PC-9 (cell line): ENCODE measurements at regions not wholly inside any gene's neighbourhood (a gene's known extent, or its start where the extent isn't known, plus 50 kb on each side); places are given as distances from the start of the nearest gene placed in this dataset.

ENCODE experiments used
- BruUV-seq: library from RNA; stranded (reverse); fragments of 400-500 nt; replicated peaks from 2 replicates; lab custom pipeline; 2021; lab: Mats Ljungman, UMichigan
- CTCF ChIA-PET: fragments of 300-600 bp; sonication (Branson Sonifier 250); formaldehyde crosslinking; loops from one replicate; lab custom pipeline; 2022; ENCODE audit warnings: antibody characterized with exemption; lab: Charles Lee
- POLR2A ChIA-PET: fragments of 300-600 bp; sonication (Branson Sonifier 250); formaldehyde crosslinking; loops from one replicate; lab custom pipeline; 2022; ENCODE audit warnings: antibody characterized with exemption; ENCODE audit not compliant: unreplicated experiment; lab: Charles Lee
- DNase-seq, 2 experiments: peaks; one replicate each; pipeline versions ENCODE4 v3.0.0 to v3.0.0-alpha.2; 2015 to 2022; ENCODE audit warnings: mixed read lengths in 1 of 2
- H2AFZ ChIP-seq: fragments of 200-600 bp; sonication (generic); 2 replicates; pipeline ENCODE4 v1.8.1; 2017; ENCODE audit warnings: antibody characterized with exemption
- H3F3A ChIP-seq: fragments of 200-600 bp; sonication (generic); 2 replicates; pipeline ENCODE4 v1.8.1; 2017; ENCODE audit warnings: antibody characterized with exemption, mild to moderate bottlenecking, low read depth; ENCODE audit not compliant: insufficient read depth
- H3K27ac ChIP-seq: fragments of 200-600 bp; sonication (generic); 2 replicates; pipeline ENCODE4 v1.6.1; 2016; ENCODE audit warnings: mixed run types
- H3K27me3 ChIP-seq: fragments of 200-600 bp; sonication (generic); 2 replicates; pipeline ENCODE4 v1.6.1; 2016; ENCODE audit warnings: low read depth, mixed run types; ENCODE audit not compliant: insufficient read depth
- H3K36me3 ChIP-seq: fragments of 200-600 bp; sonication (generic); 2 replicates; pipeline ENCODE4 v1.6.1; 2016; ENCODE audit warnings: low read depth, mixed run types
- H3K4me1 ChIP-seq: fragments of 200-600 bp; sonication (generic); replicated peaks from 2 replicates; pipeline ENCODE4 v1.6.1; 2016; ENCODE audit warnings: mixed run types; ENCODE audit not compliant: insufficient read depth
- H3K4me2 ChIP-seq: fragments of 200-600 bp; sonication (generic); 2 replicates; pipeline ENCODE4 v1.6.1; 2017; ENCODE audit warnings: mixed run types
- H3K4me3 ChIP-seq: fragments of 200-600 bp; sonication (generic); 2 replicates; pipeline ENCODE4 v1.6.1; 2016; ENCODE audit warnings: mixed run types
- H3K79me2 ChIP-seq: fragments of 200-600 bp; sonication (generic); 2 replicates; pipeline ENCODE4 v1.6.1; 2017; ENCODE audit warnings: low read depth, mixed run types
- H3K9me2 ChIP-seq: fragments of 200-600 bp; sonication (generic); 2 replicates; pipeline ENCODE4 v1.8.1; 2017; ENCODE audit warnings: mild to moderate bottlenecking; ENCODE audit not compliant: insufficient read depth
- H3K9me3 ChIP-seq: fragments of 200-600 bp; sonication (generic); 2 replicates; pipeline ENCODE4 v1.8.1; 2016; ENCODE audit warnings: low read depth; ENCODE audit not compliant: insufficient read depth
- H4K20me1 ChIP-seq: fragments of 200-600 bp; sonication (generic); 2 replicates; pipeline ENCODE4 v1.8.1; 2017; ENCODE audit not compliant: insufficient read depth
- EZH2 ChIP-seq: fragments of 200-600 bp; sonication (generic); IDR thresholded peaks from 2 replicates; pipeline ENCODE4 v1.8.0; 2017; ENCODE audit warnings: antibody characterized with exemption, low read depth
- intact Hi-C: fragments of 100-400 bp; cut with micrococcal nuclease; formaldehyde crosslinking; loops from one replicate; pipeline ENCODE4 v1.10.0; 2022; ENCODE audit not compliant: unreplicated experiment
- TF ChIP-seq, protein P1 (sequence below): fragments of 200-600 bp; sonication (generic); conservative IDR thresholded peaks from 2 replicates; pipeline ENCODE4 v1.6.1; 2017; ENCODE audit warnings: mixed run types, antibody characterized with exemption, mild to moderate bottlenecking, moderate library complexity

- Histone ChIP-seq H3K4me2 (no peak overlapping the region), H3K4me1 (no peaks in the 10 kb centered on the region), H3K4me3 (no peak overlapping the region), H4K20me1 (no peaks in the 10 kb centered on the region), H3K79me2 (no peaks in the 10 kb centered on the region), H3K27ac (no peak overlapping the region), H3K27me3 (no peaks in the 10 kb centered on the region), H3K36me3 (no peaks in the 10 kb centered on the region), H3K9me2 (no peaks in the 10 kb centered on the region), H3F3A (no peaks in the 10 kb centered on the region), H3K9me3 (no peaks in the 10 kb centered on the region), H2AFZ (no peak overlapping the region)
- TF ChIP-seq, protein P1, sequence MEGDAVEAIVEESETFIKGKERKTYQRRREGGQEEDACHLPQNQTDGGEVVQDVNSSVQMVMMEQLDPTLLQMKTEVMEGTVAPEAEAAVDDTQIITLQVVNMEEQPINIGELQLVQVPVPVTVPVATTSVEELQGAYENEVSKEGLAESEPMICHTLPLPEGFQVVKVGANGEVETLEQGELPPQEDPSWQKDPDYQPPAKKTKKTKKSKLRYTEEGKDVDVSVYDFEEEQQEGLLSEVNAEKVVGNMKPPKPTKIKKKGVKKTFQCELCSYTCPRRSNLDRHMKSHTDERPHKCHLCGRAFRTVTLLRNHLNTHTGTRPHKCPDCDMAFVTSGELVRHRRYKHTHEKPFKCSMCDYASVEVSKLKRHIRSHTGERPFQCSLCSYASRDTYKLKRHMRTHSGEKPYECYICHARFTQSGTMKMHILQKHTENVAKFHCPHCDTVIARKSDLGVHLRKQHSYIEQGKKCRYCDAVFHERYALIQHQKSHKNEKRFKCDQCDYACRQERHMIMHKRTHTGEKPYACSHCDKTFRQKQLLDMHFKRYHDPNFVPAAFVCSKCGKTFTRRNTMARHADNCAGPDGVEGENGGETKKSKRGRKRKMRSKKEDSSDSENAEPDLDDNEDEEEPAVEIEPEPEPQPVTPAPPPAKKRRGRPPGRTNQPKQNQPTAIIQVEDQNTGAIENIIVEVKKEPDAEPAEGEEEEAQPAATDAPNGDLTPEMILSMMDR, result no peak
- no peak for TF ChIP-seq EZH2
- ChIA-PET CTCF (no interaction called here), POLR2A (no interaction called here)
- intact Hi-C loops, result no loop called here
- no TSS peak for BruUV-seq
- no peak for DNase-seq
Measured at GRCh38 chr3:147813256-147813655, 404.1 kb downstream of the ZIC1 start.

- no peak overlapping the region for H3K4me2 ChIP-seq
- H4K20me1 ChIP-seq, result no peaks in the 10 kb centered on the region
- no TSS peak for BruUV-seq
- CTCF ChIA-PET, result interaction anchor here (0.6 kb wide), 1 partner anchor 652 kb away, joined by 5 read pairs; no protein-coding TSS in a partner anchor
- H3K4me3 ChIP-seq, result no peak overlapping the region
- no peaks in the 10 kb centered on the region for H3K36me3 ChIP-seq
- no peaks in the 10 kb centered on the region for H3K79me2 ChIP-seq
- peak in 1 of 2 experiments; percentile 70 for DNase-seq
- intact Hi-C loops, result no loop called here
- H2AFZ ChIP-seq, result peak overlapping the region; percentile 39; the same call in 1 of the 2 replicates
- H3K27me3 ChIP-seq, result no peaks in the 10 kb centered on the region
- TF ChIP-seq, protein P1, result no peak
- TF ChIP-seq EZH2, result no peak
- POLR2A ChIA-PET, result interaction anchor here (0.6 kb wide), 1 partner anchor 25 kb away, joined by 3 read pairs; no protein-coding TSS in a partner anchor
- no peaks in the 10 kb centered on the region for H3F3A ChIP-seq
- H3K9me3 ChIP-seq, result no peaks in the 10 kb centered on the region
- no peaks in the 10 kb centered on the region for H3K9me2 ChIP-seq
- H3K4me1 ChIP-seq, result no peaks in the 10 kb centered on the region
- no peak overlapping the region for H3K27ac ChIP-seq
Measured at GRCh38 chr3:147816752-147817151, 407.6 kb downstream of the ZIC1 start.

GRCh38 chr3:147832611-147833010 is 423.4 kb downstream of the ZIC1 start:
- H3K4me3 ChIP-seq, result no peak overlapping the region
- ChIA-PET CTCF (no interaction called here), POLR2A (no interaction called here)
- H2AFZ ChIP-seq, result no peak overlapping the region
- no peaks in the 10 kb centered on the region for H3K79me2 ChIP-seq
- intact Hi-C loops, result no loop called here
- no peaks in the 10 kb centered on the region for H3K9me3 ChIP-seq
- H3K4me1 ChIP-seq, result no peaks in the 10 kb centered on the region
- no peak overlapping the region for H3K27ac ChIP-seq
- no peaks in the 10 kb centered on the region for H3F3A ChIP-seq
- H3K36me3 ChIP-seq, result no peaks in the 10 kb centered on the region
- no peaks in the 10 kb centered on the region for H4K20me1 ChIP-seq
- no peak for DNase-seq
- no peaks in the 10 kb centered on the region for H3K9me2 ChIP-seq
- no peaks in the 10 kb centered on the region for H3K27me3 ChIP-seq
- no peak for TF ChIP-seq EZH2
- TF ChIP-seq, protein P1, result no peak
- no peak overlapping the region for H3K4me2 ChIP-seq
- BruUV-seq, result no TSS peak
